ENCODE measurements at regions not wholly inside any gene's neighbourhood (a gene's known extent, or its start where the extent isn't known, plus 50 kb on each side); places are given as distances from the start of the nearest gene placed in this dataset.

GRCh38 chr10:105391670-105392351, 750.7 kb downstream of the SORCS3 start:
- Histone ChIP-seq H3K9me3 (no peaks in the 10 kb centered on the region), H4K20me1 (no peaks in the 10 kb centered on the region), H3K27me3 (no peaks in the 10 kb centered on the region), H3K4me2 (no peak overlapping the region), H3K36me3 (no peaks in the 10 kb centered on the region), H3K27ac (no peak overlapping the region), H3K4me3 (no peak overlapping the region), H3K9ac (no peak overlapping the region), H3K4me1 (no peaks in the 10 kb centered on the region)
- no peak for TF ChIP-seq Cebpa-rat (IDR thresholded peaks at IDR 0.05)

- TF ChIP-seq Cebpa-rat (IDR thresholded peaks at IDR 0.05): no peak
- H3K27ac ChIP-seq: no peak overlapping the region
- H3K27me3 ChIP-seq: no peaks in the 10 kb centered on the region
- no peak overlapping the region for H3K9ac ChIP-seq
- H3K4me3 ChIP-seq: no peak overlapping the region
- no peak overlapping the region for H3K4me2 ChIP-seq
- H3K9me3 ChIP-seq: no peaks in the 10 kb centered on the region
- no peaks in the 10 kb centered on the region for H3K36me3 ChIP-seq
- H4K20me1 ChIP-seq: no peaks in the 10 kb centered on the region
- no peaks in the 10 kb centered on the region for H3K4me1 ChIP-seq
These were observed 746.9 kb downstream of the SORCS3 start for GRCh38 chr10:105387971-105388370.

- no peak for TF ChIP-seq Cebpa-rat (IDR thresholded peaks at IDR 0.05)
These were observed 742.9 kb downstream of the SORCS3 start for GRCh38 chr10:105383978-105384377.

GRCh38 chr10:105370692-105371091, 729.6 kb downstream of the SORCS3 start:
- TF ChIP-seq Cebpa-rat (IDR thresholded peaks at IDR 0.05): no peak
- Histone ChIP-seq H3K4me3 (no peak overlapping the region), H3K36me3 (no peaks in the 10 kb centered on the region), H3K4me2 (no peak overlapping the region), H3K9me3 (no peaks in the 10 kb centered on the region), H3K27ac (no peak overlapping the region), H3K4me1 (no peaks in the 10 kb centered on the region), H3K9ac (no peak overlapping the region), H3K27me3 (no peaks in the 10 kb centered on the region), H4K20me1 (no peaks in the 10 kb centered on the region)

More at GRCh38 chr10:105383978-105384377, 742.9 kb downstream of the SORCS3 start:
- Histone ChIP-seq H3K9me3 (no peaks in the 10 kb centered on the region), H3K36me3 (no peaks in the 10 kb centered on the region), H3K4me1 (no peaks in the 10 kb centered on the region), H4K20me1 (no peaks in the 10 kb centered on the region), H3K27ac (no peak overlapping the region), H3K4me2 (no peak overlapping the region), H3K9ac (no peak overlapping the region), H3K4me3 (no peak overlapping the region), H3K27me3 (no peaks in the 10 kb centered on the region)

- Histone ChIP-seq H4K20me1 (no peaks in the 10 kb centered on the region), H3K9ac (no peak overlapping the region), H3K36me3 (no peaks in the 10 kb centered on the region), H3K9me3 (no peaks in the 10 kb centered on the region), H3K27ac (no peak overlapping the region), H3K4me1 (no peaks in the 10 kb centered on the region), H3K4me3 (no peak overlapping the region), H3K4me2 (no peak overlapping the region), H3K27me3 (no peaks in the 10 kb centered on the region)
- no peak for TF ChIP-seq Cebpa-rat (IDR thresholded peaks at IDR 0.05)
These were observed 718.6 kb downstream of the SORCS3 start for GRCh38 chr10:105359708-105360107.

- Histone ChIP-seq H3K4me3 (no peak overlapping the region), H3K27ac (no peak overlapping the region), H3K9me3 (no peaks in the 10 kb centered on the region), H3K36me3 (no peaks in the 10 kb centered on the region), H3K9ac (no peak overlapping the region), H4K20me1 (no peaks in the 10 kb centered on the region), H3K4me1 (no peaks in the 10 kb centered on the region), H3K27me3 (no peaks in the 10 kb centered on the region), H3K4me2 (no peak overlapping the region)
- TF ChIP-seq Cebpa-rat (IDR thresholded peaks at IDR 0.05): no peak
These were observed 717.8 kb downstream of the SORCS3 start for GRCh38 chr10:105358911-105359310.

GRCh38 chr10:105356626-105357025, 715.5 kb downstream of the SORCS3 start:
- Histone ChIP-seq H3K4me2 (no peak overlapping the region), H3K4me1 (peaks cover 11% of the 10 kb centered on the region)
- TF ChIP-seq Cebpa-rat (IDR thresholded peaks at IDR 0.05): no peak

GRCh38 chr10:105354010-105354409, 712.9 kb downstream of the SORCS3 start:
- H3K9me3 ChIP-seq: no peaks in the 10 kb centered on the region
- no peak overlapping the region for H3K4me2 ChIP-seq
- no peak overlapping the region for H3K4me3 ChIP-seq
- no peak for TF ChIP-seq Cebpa-rat (IDR thresholded peaks at IDR 0.05)
- H3K27ac ChIP-seq: no peak overlapping the region
- H3K36me3 ChIP-seq: no peaks in the 10 kb centered on the region
- no peaks in the 10 kb centered on the region for H3K27me3 ChIP-seq
- no peaks in the 10 kb centered on the region for H4K20me1 ChIP-seq
- peaks cover 11% of the 10 kb centered on the region for H3K4me1 ChIP-seq
- H3K9ac ChIP-seq: no peak overlapping the region

More at GRCh38 chr10:105356626-105357025, 715.5 kb downstream of the SORCS3 start:
- Histone ChIP-seq H4K20me1 (no peaks in the 10 kb centered on the region), H3K36me3 (no peaks in the 10 kb centered on the region), H3K4me3 (no peak overlapping the region), H3K9ac (no peak overlapping the region), H3K27me3 (no peaks in the 10 kb centered on the region), H3K27ac (no peak overlapping the region), H3K9me3 (no peaks in the 10 kb centered on the region)

GRCh38 chr10:105352827-105353226, 711.7 kb downstream of the SORCS3 start:
- Histone ChIP-seq H3K4me2 (peak overlapping the region; percentile 12), H3K27ac (no peak overlapping the region), H3K9ac (no peak overlapping the region), H3K27me3 (no peaks in the 10 kb centered on the region), H4K20me1 (no peaks in the 10 kb centered on the region), H3K4me1 (peaks cover 11% of the 10 kb centered on the region), H3K36me3 (no peaks in the 10 kb centered on the region), H3K4me3 (no peak overlapping the region), H3K9me3 (no peaks in the 10 kb centered on the region)
- no peak for TF ChIP-seq Cebpa-rat (IDR thresholded peaks at IDR 0.05)

GRCh38 chr10:105352281-105352680, 711.2 kb downstream of the SORCS3 start:
- no peaks in the 10 kb centered on the region for H3K36me3 ChIP-seq
- H3K9me3 ChIP-seq: no peaks in the 10 kb centered on the region
- no peak overlapping the region for H3K27ac ChIP-seq
- H3K9ac ChIP-seq: no peak overlapping the region
- H3K4me1 ChIP-seq: peaks cover 11% of the 10 kb centered on the region
- peak overlapping the region; percentile 12 for H3K4me2 ChIP-seq
- no peak overlapping the region for H3K4me3 ChIP-seq
- TF ChIP-seq Cebpa-rat (IDR thresholded peaks at IDR 0.05): no peak
- no peaks in the 10 kb centered on the region for H4K20me1 ChIP-seq
- no peaks in the 10 kb centered on the region for H3K27me3 ChIP-seq

GRCh38 chr10:105351187-105351586, 710.1 kb downstream of the SORCS3 start:
- H3K27ac ChIP-seq: no peak overlapping the region

More at GRCh38 chr10:105351187-105351586, 710.1 kb downstream of the SORCS3 start:
- Histone ChIP-seq H3K4me3 (no peak overlapping the region), H3K36me3 (no peaks in the 10 kb centered on the region), H3K27me3 (no peaks in the 10 kb centered on the region), H3K4me1 (peaks cover 11% of the 10 kb centered on the region), H3K9ac (no peak overlapping the region), H4K20me1 (no peaks in the 10 kb centered on the region), H3K9me3 (no peaks in the 10 kb centered on the region), H3K4me2 (no peak overlapping the region)
- no peak for TF ChIP-seq Cebpa-rat (IDR thresholded peaks at IDR 0.05)

Data from BLaER1 (cell line).